Peyer's patch (tissue), 4 donors: ENCODE measurements at regions not wholly inside any gene's neighbourhood (a gene's known extent, or its start where the extent isn't known, plus 50 kb on each side); places are given as distances from the start of the nearest gene placed in this dataset.

ENCODE experiments used
- DNase-seq, 3 donors: peaks; one replicate each; pipeline ENCODE4 v3.0.0-alpha.2; 2017 to 2019
- H3K27ac ChIP-seq, 4 donors: fragments of 200-600 bp; sonication (generic); one replicate each; pipeline ENCODE4 v1.5.1; 2016 to 2019
- H3K27me3 ChIP-seq, 2 donors: fragments of 200-600 bp; sonication (generic); one replicate each; pipeline ENCODE4 v1.5.1; 2019
- H3K36me3 ChIP-seq, 3 donors: fragments of 200-600 bp; sonication (generic); one replicate each; pipeline ENCODE4 v1.5.1; 2016 to 2019
- H3K4me1 ChIP-seq, 4 donors: fragments of 200-600 bp; sonication (generic); one replicate each; pipeline ENCODE4 v1.5.1; 2016 to 2019
- H3K4me3 ChIP-seq, 4 donors: fragments of 200-600 bp; sonication (generic); 1 replicate in 3 of 4; 2 replicates in 1 of 4; pipeline ENCODE4 v1.5.1; 2016 to 2019; ENCODE audit warnings: mild to moderate bottlenecking in 1 of 4
- H3K9me3 ChIP-seq, 4 donors: fragments of 200-600 bp; sonication (generic); one replicate each; pipeline ENCODE4 v1.5.1; 2016 to 2019; ENCODE audit warnings: mild to moderate bottlenecking in 1 of 4
- POLR2A ChIP-seq, 2 donors: fragments of 450-650 bp; IDR thresholded peaks; one replicate each; pipeline ENCODE4 v1.5.1; 2017; ENCODE audit warnings: antibody characterized with exemption in 2 of 2, mild to moderate bottlenecking in 2 of 2, moderate library complexity in 2 of 2
- TF ChIP-seq, protein P1 (sequence below), 6 experiments: fragments of 450-650 bp in 4 of 6; fragments of 200-600 bp in 2 of 6; sonication (generic) in 1 of 6; IDR thresholded peaks; one replicate each; pipeline ENCODE4 v1.5.1; 2017 to 2019; ENCODE audit warnings: antibody characterized with exemption in 6 of 6, mild to moderate bottlenecking in 3 of 6, moderate library complexity in 1 of 6

- no peak for TF ChIP-seq POLR2A (IDR thresholded peaks at IDR 0.05)
- TF ChIP-seq, protein P1, sequence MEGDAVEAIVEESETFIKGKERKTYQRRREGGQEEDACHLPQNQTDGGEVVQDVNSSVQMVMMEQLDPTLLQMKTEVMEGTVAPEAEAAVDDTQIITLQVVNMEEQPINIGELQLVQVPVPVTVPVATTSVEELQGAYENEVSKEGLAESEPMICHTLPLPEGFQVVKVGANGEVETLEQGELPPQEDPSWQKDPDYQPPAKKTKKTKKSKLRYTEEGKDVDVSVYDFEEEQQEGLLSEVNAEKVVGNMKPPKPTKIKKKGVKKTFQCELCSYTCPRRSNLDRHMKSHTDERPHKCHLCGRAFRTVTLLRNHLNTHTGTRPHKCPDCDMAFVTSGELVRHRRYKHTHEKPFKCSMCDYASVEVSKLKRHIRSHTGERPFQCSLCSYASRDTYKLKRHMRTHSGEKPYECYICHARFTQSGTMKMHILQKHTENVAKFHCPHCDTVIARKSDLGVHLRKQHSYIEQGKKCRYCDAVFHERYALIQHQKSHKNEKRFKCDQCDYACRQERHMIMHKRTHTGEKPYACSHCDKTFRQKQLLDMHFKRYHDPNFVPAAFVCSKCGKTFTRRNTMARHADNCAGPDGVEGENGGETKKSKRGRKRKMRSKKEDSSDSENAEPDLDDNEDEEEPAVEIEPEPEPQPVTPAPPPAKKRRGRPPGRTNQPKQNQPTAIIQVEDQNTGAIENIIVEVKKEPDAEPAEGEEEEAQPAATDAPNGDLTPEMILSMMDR (IDR thresholded peaks at IDR 0.05) = no peak
- no peak overlapping the region for H3K27ac ChIP-seq
- no peaks in the 10 kb centered on the region for H3K36me3 ChIP-seq
- no peak for DNase-seq
- H3K9me3 ChIP-seq = no peaks in the 10 kb centered on the region
- no peaks in the 10 kb centered on the region for H3K27me3 ChIP-seq
- H3K4me3 ChIP-seq = no peak overlapping the region
- H3K4me1 ChIP-seq = no peaks in the 10 kb centered on the region
Observed at GRCh38 chr5:100726116-100726515, 177.0 kb downstream of the ST8SIA4 start.

- peaks cover 0 to 4% (median 0%) of the 10 kb centered on the region in 4 donors for H3K4me1 ChIP-seq
- H3K27me3 ChIP-seq = no peaks in the 10 kb centered on the region
- H3K27ac ChIP-seq = no peak overlapping the region
- no peaks in the 10 kb centered on the region for H3K9me3 ChIP-seq
- H3K36me3 ChIP-seq = no peaks in the 10 kb centered on the region
- no peak overlapping the region for H3K4me3 ChIP-seq
- no peak for DNase-seq
- TF ChIP-seq, protein P1 (IDR thresholded peaks at IDR 0.05) = no peak
- no peak for TF ChIP-seq POLR2A (IDR thresholded peaks at IDR 0.05)
Observed at GRCh38 chr5:100731768-100732167, 171.3 kb downstream of the ST8SIA4 start.

DNA sequence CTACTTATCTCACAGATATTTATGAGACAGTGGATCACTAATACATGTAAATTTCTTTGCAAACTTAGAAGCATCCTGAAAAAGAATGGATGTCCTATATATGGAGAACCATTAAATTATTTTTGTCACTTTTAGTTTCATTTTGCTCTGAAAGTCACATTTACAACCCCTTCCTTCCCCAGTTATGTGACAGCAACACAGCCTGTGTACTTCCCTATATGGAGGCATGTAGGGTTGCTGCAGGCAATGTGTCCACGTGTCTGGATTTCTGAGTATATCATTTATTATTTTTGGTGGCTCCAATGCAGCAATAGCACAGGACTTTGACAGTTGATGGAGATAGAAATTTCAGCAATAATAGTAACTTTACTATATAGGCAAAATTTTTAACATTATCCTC, 156.4 kb downstream of the ST8SIA4 start:
- no peaks in the 10 kb centered on the region for H3K4me1 ChIP-seq
- no peaks in the 10 kb centered on the region for H3K9me3 ChIP-seq
- no peaks in the 10 kb centered on the region for H3K36me3 ChIP-seq
- no peak for DNase-seq
- TF ChIP-seq, protein P1 (IDR thresholded peaks at IDR 0.05) = no peak
- TF ChIP-seq POLR2A (IDR thresholded peaks at IDR 0.05) = no peak
- H3K27me3 ChIP-seq = no peaks in the 10 kb centered on the region
- no peak overlapping the region for H3K4me3 ChIP-seq
- no peak overlapping the region for H3K27ac ChIP-seq

GRCh38 chr5:100749771-100750284, 153.3 kb downstream of the ST8SIA4 start:
- H3K27ac ChIP-seq = no peak overlapping the region
- H3K9me3 ChIP-seq = no peaks in the 10 kb centered on the region
- H3K27me3 ChIP-seq = no peaks in the 10 kb centered on the region
- TF ChIP-seq POLR2A (IDR thresholded peaks at IDR 0.05) = no peak
- TF ChIP-seq, protein P1 (IDR thresholded peaks at IDR 0.05) = no peak
- DNase-seq = no peak
- H3K4me3 ChIP-seq = no peak overlapping the region
- H3K4me1 ChIP-seq = no peaks in the 10 kb centered on the region
- H3K36me3 ChIP-seq = no peaks in the 10 kb centered on the region

DNA sequence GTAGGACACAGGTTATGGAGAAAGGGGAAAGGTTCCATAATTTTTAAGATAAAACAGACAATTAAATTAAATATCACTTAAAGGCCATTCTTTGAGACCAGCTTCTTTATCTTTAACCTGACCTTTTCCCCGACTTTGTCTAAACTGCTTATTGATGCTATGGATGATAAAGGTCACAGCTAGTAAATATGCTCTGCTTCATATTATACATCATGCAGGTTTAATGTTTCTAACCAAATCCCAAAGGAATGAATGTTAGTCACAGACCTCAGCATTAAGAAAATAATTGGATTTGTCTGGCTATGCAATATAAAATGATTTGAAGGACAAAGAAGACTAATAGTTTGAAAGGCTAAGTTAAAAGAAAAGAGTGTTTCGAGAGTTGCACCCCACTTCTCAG, 147.6 kb downstream of the ST8SIA4 start:
- H3K4me3 ChIP-seq = no peak overlapping the region
- TF ChIP-seq, protein P1 (IDR thresholded peaks at IDR 0.05) = no peak
- TF ChIP-seq POLR2A (IDR thresholded peaks at IDR 0.05) = no peak
- no peaks in the 10 kb centered on the region for H3K9me3 ChIP-seq
- DNase-seq = no peak
- H3K27ac ChIP-seq = no peak overlapping the region
- H3K36me3 ChIP-seq = no peaks in the 10 kb centered on the region
- H3K27me3 ChIP-seq = no peaks in the 10 kb centered on the region
- H3K4me1 ChIP-seq = no peaks in the 10 kb centered on the region
